Mesendoderm (in vitro differentiated cells): ENCODE measurements at regions not wholly inside any gene's neighbourhood (a gene's known extent, or its start where the extent isn't known, plus 50 kb on each side); places are given as distances from the start of the nearest gene placed in this dataset.

ENCODE experiments used
- DNase-seq: peaks from one replicate; pipeline ENCODE4 v3.0.0; 2013
- H2AK5ac ChIP-seq: 2 replicates; pipeline ENCODE4 v1.6.1; 2013; ENCODE audit warnings: low read length, inconsistent platforms
- H2BK120ac ChIP-seq: 2 replicates; pipeline ENCODE4 v1.6.1; 2013; ENCODE audit warnings: low read depth, mild to moderate bottlenecking, low read length, moderate library complexity, mixed read lengths
- H2BK15ac ChIP-seq: replicated peaks from 2 replicates; pipeline ENCODE4 v1.6.1; 2013; ENCODE audit warnings: low read depth, mild to moderate bottlenecking, moderate library complexity
- H2BK5ac ChIP-seq: 2 replicates; pipeline ENCODE4 v1.6.1; 2013; ENCODE audit warnings: low read length, inconsistent platforms
- H3K18ac ChIP-seq: 2 replicates; pipeline ENCODE4 v1.6.1; 2013; ENCODE audit warnings: mild to moderate bottlenecking, low read length, mixed read lengths
- H3K23ac ChIP-seq: one replicate; pipeline ENCODE4 v1.6.1; 2013; ENCODE audit warnings: low read length
- H3K27ac ChIP-seq: 2 replicates; pipeline ENCODE4 v1.5.1; 2013; ENCODE audit warnings: low read depth, mild to moderate bottlenecking, inconsistent platforms, low read length, moderate library complexity
- H3K27me3 ChIP-seq: 2 replicates; pipeline ENCODE4 v1.6.1; 2013; ENCODE audit warnings: low read length, control low read depth, mild to moderate bottlenecking, inconsistent platforms; ENCODE audit not compliant: insufficient read depth, poor library complexity
- H3K36me3 ChIP-seq: 2 replicates; pipeline ENCODE4 v1.6.1; 2013; ENCODE audit warnings: low read length, inconsistent platforms; ENCODE audit not compliant: control insufficient read depth, insufficient read depth
- H3K4ac ChIP-seq: one replicate; pipeline ENCODE4 v1.6.1; 2013; ENCODE audit warnings: low read depth, mild to moderate bottlenecking, low read length, moderate library complexity
- H3K4me1 ChIP-seq: 2 replicates; pipeline ENCODE4 v1.6.1; 2013; ENCODE audit warnings: low read depth, low read length, inconsistent platforms; ENCODE audit not compliant: control insufficient read depth
- H3K4me2 ChIP-seq: 2 replicates; pipeline ENCODE4 v1.6.1; 2013; ENCODE audit warnings: low read length
- H3K4me3 ChIP-seq: 2 replicates; pipeline ENCODE4 v1.5.1; 2013; ENCODE audit warnings: mild to moderate bottlenecking, low read length
- H3K56ac ChIP-seq: one replicate; pipeline ENCODE4 v1.6.1; 2013; ENCODE audit warnings: low read length
- H3K79me1 ChIP-seq: 2 replicates; pipeline ENCODE4 v1.6.1; 2013; ENCODE audit warnings: low read length, inconsistent platforms
- H3K79me2 ChIP-seq: 2 replicates; pipeline ENCODE4 v1.6.1; 2013; ENCODE audit warnings: mild to moderate bottlenecking, low read length; ENCODE audit not compliant: control insufficient read depth, insufficient read depth
- H3K9ac ChIP-seq: 2 replicates; pipeline ENCODE4 v1.6.1; 2013; ENCODE audit warnings: low read length, inconsistent platforms
- H4K5ac ChIP-seq: one replicate; pipeline ENCODE4 v1.6.1; 2013; ENCODE audit warnings: low read length
- H4K8ac ChIP-seq: one replicate; pipeline ENCODE4 v1.6.1; 2013; ENCODE audit warnings: low read depth, mild to moderate bottlenecking, control low read depth, low read length, moderate library complexity
- WGBS: extraction: QIAGEN DNeasy Blood & Tissue Kit; methylation state at CpG from one replicate; pipeline ENCODE4 v1.1.7; 2013; ENCODE audit warnings: low lambda C conversion rate, missing lambda C conversion rate; ENCODE audit not compliant: insufficient coverage; ENCODE audit errors: extremely low coverage; 5-methylcytosine and 5-hydroxymethylcytosine counted together

GRCh38 chr7:46319841-46320240, 398.8 kb upstream of the IGFBP3 start:
- Histone ChIP-seq H2BK15ac (no peak overlapping the region), H3K9ac (no peak overlapping the region)

GRCh38 chr7:46318276-46318675, 397.2 kb upstream of the IGFBP3 start:
- DNase-seq: no peak
- Histone ChIP-seq H3K4me3 (no peak overlapping the region), H3K27ac (no peak overlapping the region), H2BK5ac (no peak overlapping the region), H4K5ac (no peak overlapping the region), H2AK5ac (no peak overlapping the region), H3K79me2 (no peaks in the 10 kb centered on the region), H4K8ac (no peak overlapping the region), H3K27me3 (no peaks in the 10 kb centered on the region), H2BK15ac (no peak overlapping the region), H3K56ac (no peak overlapping the region), H2BK120ac (no peak overlapping the region), H3K4me2 (no peak overlapping the region), H3K79me1 (no peaks in the 10 kb centered on the region), H3K36me3 (no peaks in the 10 kb centered on the region), H3K18ac (no peak overlapping the region), H3K4ac (no peak overlapping the region), H3K4me1 (no peaks in the 10 kb centered on the region), H3K9ac (no peak overlapping the region), H3K23ac (no peak overlapping the region)
- no CpG with 5 or more reads among the region's 3 CpGs for WGBS

More at GRCh38 chr7:46319841-46320240, 398.8 kb upstream of the IGFBP3 start:
- H3K4ac ChIP-seq: no peak overlapping the region
- no peaks in the 10 kb centered on the region for H3K27me3 ChIP-seq
- no peak overlapping the region for H4K5ac ChIP-seq
- H3K23ac ChIP-seq: no peak overlapping the region
- H3K56ac ChIP-seq: no peak overlapping the region
- H3K27ac ChIP-seq: no peak overlapping the region
- no peaks in the 10 kb centered on the region for H3K79me1 ChIP-seq
- no peaks in the 10 kb centered on the region for H3K36me3 ChIP-seq
- WGBS: no CpG with 5 or more reads among the region's 3 CpGs
- H3K18ac ChIP-seq: no peak overlapping the region
- no peak overlapping the region for H3K4me2 ChIP-seq
- DNase-seq: no peak
- H2AK5ac ChIP-seq: no peak overlapping the region
- H3K4me3 ChIP-seq: no peak overlapping the region
- no peaks in the 10 kb centered on the region for H3K79me2 ChIP-seq
- H3K4me1 ChIP-seq: no peaks in the 10 kb centered on the region
- H2BK120ac ChIP-seq: no peak overlapping the region
- no peak overlapping the region for H4K8ac ChIP-seq
- H2BK5ac ChIP-seq: no peak overlapping the region

GRCh38 chr7:46317256-46317655, 396.2 kb upstream of the IGFBP3 start:
- no peak overlapping the region for H4K8ac ChIP-seq

GRCh38 chr7:46315891-46316290, 394.8 kb upstream of the IGFBP3 start:
- no peaks in the 10 kb centered on the region for H3K36me3 ChIP-seq
- H2BK15ac ChIP-seq: no peak overlapping the region
- no peaks in the 10 kb centered on the region for H3K79me2 ChIP-seq
- H2AK5ac ChIP-seq: no peak overlapping the region
- no peak overlapping the region for H4K8ac ChIP-seq
- no peak overlapping the region for H3K27ac ChIP-seq
- H4K5ac ChIP-seq: no peak overlapping the region
- no peak overlapping the region for H3K56ac ChIP-seq
- no peak overlapping the region for H2BK5ac ChIP-seq
- no peak for DNase-seq
- H3K4me3 ChIP-seq: no peak overlapping the region
- H3K79me1 ChIP-seq: no peaks in the 10 kb centered on the region
- H3K23ac ChIP-seq: no peak overlapping the region
- WGBS: no CpG with 5 or more reads among the region's 5 CpGs
- H2BK120ac ChIP-seq: no peak overlapping the region
- no peaks in the 10 kb centered on the region for H3K27me3 ChIP-seq
- H3K4me1 ChIP-seq: no peaks in the 10 kb centered on the region
- no peak overlapping the region for H3K4me2 ChIP-seq
- H3K9ac ChIP-seq: no peak overlapping the region
- H3K4ac ChIP-seq: no peak overlapping the region
- no peak overlapping the region for H3K18ac ChIP-seq

More at GRCh38 chr7:46317256-46317655, 396.2 kb upstream of the IGFBP3 start:
- Histone ChIP-seq H2BK5ac (no peak overlapping the region), H3K36me3 (no peaks in the 10 kb centered on the region), H3K9ac (no peak overlapping the region), H3K27me3 (no peaks in the 10 kb centered on the region), H2BK120ac (no peak overlapping the region), H3K27ac (no peak overlapping the region), H3K79me2 (no peaks in the 10 kb centered on the region), H2BK15ac (no peak overlapping the region), H3K23ac (no peak overlapping the region), H3K4ac (no peak overlapping the region), H4K5ac (no peak overlapping the region), H3K56ac (no peak overlapping the region), H2AK5ac (no peak overlapping the region), H3K4me3 (no peak overlapping the region), H3K79me1 (no peaks in the 10 kb centered on the region), H3K18ac (no peak overlapping the region), H3K4me2 (no peak overlapping the region), H3K4me1 (no peaks in the 10 kb centered on the region)
- WGBS: no CpG with 5 or more reads among the region's 6 CpGs
- DNase-seq: no peak

GRCh38 chr7:46301677-46302076, 380.6 kb upstream of the IGFBP3 start:
- Histone ChIP-seq H3K23ac (no peak overlapping the region), H3K27me3 (no peaks in the 10 kb centered on the region), H3K18ac (no peak overlapping the region), H2BK120ac (no peak overlapping the region), H3K4me3 (no peak overlapping the region), H3K9ac (no peak overlapping the region), H2AK5ac (no peak overlapping the region), H4K8ac (no peak overlapping the region), H3K27ac (no peak overlapping the region), H4K5ac (no peak overlapping the region), H3K79me1 (no peaks in the 10 kb centered on the region), H3K36me3 (no peaks in the 10 kb centered on the region), H3K4me1 (no peaks in the 10 kb centered on the region), H3K4ac (no peak overlapping the region), H3K56ac (no peak overlapping the region), H3K79me2 (no peaks in the 10 kb centered on the region), H2BK15ac (no peak overlapping the region), H3K4me2 (no peak overlapping the region), H2BK5ac (no peak overlapping the region)
- no CpG with 5 or more reads among the region's 1 CpG for WGBS
- DNase-seq: no peak

- no peak for DNase-seq
- no peaks in the 10 kb centered on the region for H3K4me1 ChIP-seq
- H3K79me2 ChIP-seq: no peaks in the 10 kb centered on the region
- H3K27ac ChIP-seq: no peak overlapping the region
- H3K4ac ChIP-seq: no peak overlapping the region
- no peak overlapping the region for H2BK120ac ChIP-seq
- H3K4me3 ChIP-seq: no peak overlapping the region
- no peak overlapping the region for H3K56ac ChIP-seq
- WGBS: no CpG with 5 or more reads among the region's 2 CpGs
- H3K9ac ChIP-seq: no peak overlapping the region
- H2BK15ac ChIP-seq: no peak overlapping the region
- no peaks in the 10 kb centered on the region for H3K27me3 ChIP-seq
- no peak overlapping the region for H4K8ac ChIP-seq
- H2AK5ac ChIP-seq: no peak overlapping the region
- H3K36me3 ChIP-seq: no peaks in the 10 kb centered on the region
- H3K23ac ChIP-seq: no peak overlapping the region
- no peaks in the 10 kb centered on the region for H3K79me1 ChIP-seq
- H3K18ac ChIP-seq: no peak overlapping the region
- H3K4me2 ChIP-seq: no peak overlapping the region
- H2BK5ac ChIP-seq: no peak overlapping the region
- H4K5ac ChIP-seq: no peak overlapping the region
These were observed 376.4 kb upstream of the IGFBP3 start for GRCh38 chr7:46297515-46297914.
